Spleen (tissue), 11 donors: ENCODE measurements at regions not wholly inside any gene's neighbourhood (a gene's known extent, or its start where the extent isn't known, plus 50 kb on each side); places are given as distances from the start of the nearest gene placed in this dataset.
"Not testable (repeated sequence)": the region's sequence is repeated elsewhere in the genome, so short reads cannot be mapped to it uniquely, and the experiment has no call there.

ENCODE experiments used
- DNase-seq: peaks from one replicate; pipeline ENCODE4 v3.0.0-alpha.2; 2020
- H3K27ac ChIP-seq, 8 donors: fragments of 200-600 bp; sonication (generic) in 7 of 8; 1 replicate in 4 of 8; 2 replicates in 4 of 8; pipeline versions ENCODE4 v1.5.0 to v1.8.0; 2016 to 2021; ENCODE audit warnings: inconsistent platforms in 4 of 8, mild to moderate bottlenecking in 4 of 8, moderate library complexity in 1 of 8
- H3K27me3 ChIP-seq, 7 donors: fragments of 200-600 bp; sonication (generic) in 6 of 7; replicated peaks in 1 of 7; 1 replicate in 4 of 7; 2 replicates in 3 of 7; pipeline versions ENCODE4 v1.5.0 to v1.8.0; 2016 to 2021; ENCODE audit warnings: inconsistent platforms in 3 of 7, mild to moderate bottlenecking in 1 of 7
- H3K36me3 ChIP-seq, 6 donors: fragments of 200-600 bp; sonication (generic) in 5 of 6; 1 replicate in 4 of 6; 2 replicates in 2 of 6; pipeline versions ENCODE4 v1.5.0 to v1.8.0; 2016 to 2021; ENCODE audit warnings: inconsistent platforms in 2 of 6
- H3K4me1 ChIP-seq, 6 donors: fragments of 200-600 bp; sonication (generic) in 5 of 6; 1 replicate in 3 of 6; 2 replicates in 3 of 6; pipeline versions ENCODE4 v1.5.0 to v1.8.0; 2016 to 2021; ENCODE audit warnings: inconsistent platforms in 3 of 6
- H3K4me3 ChIP-seq, 8 donors: fragments of 200-600 bp; sonication (generic) in 7 of 8; 1 replicate in 4 of 8; 2 replicates in 4 of 8; pipeline versions ENCODE4 v1.5.0 to v1.8.0; 2016 to 2021; ENCODE audit warnings: inconsistent platforms in 4 of 8, mild to moderate bottlenecking in 4 of 8, moderate library complexity in 2 of 8
- H3K9me3 ChIP-seq, 8 donors: fragments of 200-600 bp; sonication (generic) in 7 of 8; 1 replicate in 4 of 8; 2 replicates in 4 of 8; pipeline versions ENCODE4 v1.5.0 to v1.8.0; 2016 to 2021; ENCODE audit warnings: inconsistent platforms in 4 of 8
- CTCF ChIP-seq, 11 experiments: fragments of 200-600 bp in 7 of 11; fragments of 450-650 bp in 4 of 11; sonication (generic) in 4 of 11; IDR thresholded peaks in 8 of 11; conservative IDR thresholded peaks in 3 of 11; 1 replicate in 7 of 11; 2 replicates in 4 of 11; pipeline versions ENCODE4 v1.4.0 to v1.8.0; 2016 to 2021; ENCODE audit warnings: antibody characterized with exemption in 11 of 11, inconsistent platforms in 4 of 11, mild to moderate bottlenecking in 1 of 11
- POLR2A ChIP-seq, 3 donors: fragments of 450-650 bp; IDR thresholded peaks; one replicate each; pipeline ENCODE4 v1.5.1; 2017; ENCODE audit warnings: antibody characterized with exemption in 3 of 3, mild to moderate bottlenecking in 1 of 3
- POLR2AphosphoS5 ChIP-seq, 3 donors: sonication (generic); formaldehyde crosslinking; IDR thresholded peaks; one replicate each; pipeline ENCODE4 v1.5.1; 2017; ENCODE audit warnings: antibody characterized with exemption in 3 of 3
- WGBS, 5 donors: extraction: QIAGEN DNeasy Blood & Tissue Kit in 3 of 5; methylation state at CpG; one replicate each; pipeline versions ENCODE4 v1.1.5 to v1.1.7; 2013 to 2018; 5-methylcytosine and 5-hydroxymethylcytosine counted together
- intact Hi-C: fragments of 100-400 bp; cut with DNase I; formaldehyde crosslinking; loops from one replicate; pipeline ENCODE4 v1.15.0; 2023; ENCODE audit warnings: low total_unique reads
- donor health status: healthy with polysubstance abuse.
- donor health status: DM: no; HTN: no; CAD: no; lungs with moderate emphysema.
- donor health status: DM: no; HTN: no; CAD: no.
- donor health status: Bipolar disorder and iron deficiency.
- donor health status: healthy.
- donor health status: DM: no; HTN: no; CAD: no.
- donor health status: DM: yes; HTN: yes; CAD: no.

DNA sequence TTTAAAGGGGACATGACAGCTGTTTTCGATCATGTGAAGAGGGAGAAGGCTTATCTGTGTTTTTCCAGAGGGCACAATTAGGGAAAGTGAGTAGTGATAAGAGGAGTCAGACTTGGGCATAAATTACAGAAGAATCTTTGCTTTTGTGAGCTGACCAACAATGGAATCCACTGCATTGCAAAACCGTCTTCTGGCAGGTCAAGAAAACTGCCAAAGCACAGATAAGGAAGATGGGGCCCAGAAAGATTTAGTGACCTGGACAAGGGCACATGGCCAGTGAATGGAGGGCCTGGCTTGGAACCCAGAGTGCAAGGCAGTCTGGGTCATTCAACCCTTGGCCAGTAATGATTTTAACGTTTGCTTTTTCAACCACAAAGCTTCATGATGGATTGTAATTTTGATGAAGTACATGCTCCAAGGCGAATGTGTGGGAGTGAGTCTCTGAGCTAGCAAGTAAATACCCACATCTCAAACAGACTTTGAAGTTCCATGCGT, 153.2 kb upstream of the MAST4 start:
- Histone ChIP-seq H3K27me3 (no peaks in the 10 kb centered on the region), H3K9me3 (peaks cover 0 to 7% (median 0%) of the 10 kb centered on the region in 8 donors), H3K27ac (no peak overlapping the region), H3K4me3 (no peak overlapping the region), H3K36me3 (no peaks in the 10 kb centered on the region), H3K4me1 (no peaks in the 10 kb centered on the region)
- 62 to 73% (median 66%) methylated on average over 5 of the region's 5 CpGs for WGBS, 5 donors
- DNase-seq, result no peak
- TF ChIP-seq POLR2A (IDR thresholded peaks at IDR 0.05), result no peak
- TF ChIP-seq POLR2AphosphoS5 (IDR thresholded peaks at IDR 0.05), result no peak
- no peak for TF ChIP-seq CTCF (IDR thresholded peaks at IDR 0.05 in 8 of 11, conservative IDR thresholded peaks at IDR 0.05 in 3 of 11)
- intact Hi-C loops, result no loop called here

DNA sequence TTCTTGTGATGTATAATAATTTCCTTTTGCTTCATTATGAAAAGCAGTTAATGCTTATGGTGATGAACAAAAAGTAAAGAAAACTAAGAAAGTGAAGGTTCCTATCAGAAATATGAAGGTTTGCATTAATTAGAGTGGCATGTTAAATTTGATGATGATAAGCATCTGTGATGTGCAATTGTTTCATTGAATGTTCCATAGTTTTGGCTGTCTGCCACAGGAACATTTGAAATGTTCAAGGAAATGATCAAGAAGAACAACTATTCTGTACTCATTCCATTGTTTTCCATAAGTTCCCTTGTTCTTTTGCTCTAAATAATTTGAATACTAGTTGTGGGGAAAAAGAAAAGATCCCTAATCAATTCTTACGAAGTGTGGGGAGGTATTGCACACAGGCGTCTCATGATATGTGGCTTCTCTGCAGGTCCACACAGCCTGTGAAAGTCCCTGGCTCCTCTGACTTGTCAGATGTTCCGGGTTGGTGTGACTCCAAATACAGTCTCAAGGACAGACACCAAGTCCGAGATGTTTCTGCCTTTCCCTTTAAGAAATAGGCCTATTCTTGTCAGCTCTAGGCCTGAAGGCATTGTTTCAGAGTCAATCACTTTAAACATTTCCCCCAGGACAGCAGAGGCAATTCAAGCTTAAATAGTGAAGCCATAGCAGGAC, 152.6 kb upstream of the MAST4 start:
- Histone ChIP-seq H3K27me3 (no peaks in the 10 kb centered on the region), H3K4me1 (no peaks in the 10 kb centered on the region), H3K9me3 (peaks cover 0 to 13% (median 0%) of the 10 kb centered on the region in 8 donors), H3K27ac (no peak overlapping the region), H3K36me3 (no peaks in the 10 kb centered on the region), H3K4me3 (no peak overlapping the region)
- DNase-seq, result no peak
- intact Hi-C loops, result no loop called here
- 57 to 78% (median 72%) methylated on average over 4 of the region's 4 CpGs for WGBS, 5 donors
- no peak for TF ChIP-seq CTCF (IDR thresholded peaks at IDR 0.05 in 8 of 11, conservative IDR thresholded peaks at IDR 0.05 in 3 of 11)
- TF ChIP-seq POLR2AphosphoS5 (IDR thresholded peaks at IDR 0.05), result no peak
- TF ChIP-seq POLR2A (IDR thresholded peaks at IDR 0.05), result no peak

- WGBS, 5 donors, result 94 to 100% (median 98%) methylated on average over 1 of the region's 1 CpG
- DNase-seq, H3K4me1 ChIP-seq, H3K36me3 ChIP-seq, H3K4me3 ChIP-seq, intact Hi-C loops, H3K27ac ChIP-seq, H3K27me3 ChIP-seq: not testable (repeated sequence)
- H3K9me3 ChIP-seq, result peaks cover 0 to 31% (median 0%) of the 10 kb centered on the region in 8 donors
Measured at GRCh38 chr5:66448070-66448469, 148.1 kb upstream of the MAST4 start.

- intact Hi-C loops, result no loop called here
- Histone ChIP-seq H3K27me3 (no peaks in the 10 kb centered on the region), H3K4me1 (no peaks in the 10 kb centered on the region), H3K27ac (no peak overlapping the region), H3K36me3 (no peaks in the 10 kb centered on the region), H3K4me3 (no peak overlapping the region), H3K9me3 (peaks cover 0 to 28% (median 5%) of the 10 kb centered on the region in 8 donors)
- 87 to 95% (median 92%) methylated on average over 6 of the region's 6 CpGs for WGBS, 5 donors
- TF ChIP-seq POLR2AphosphoS5 (IDR thresholded peaks at IDR 0.05) (no peak), POLR2A (IDR thresholded peaks at IDR 0.05) (no peak), CTCF (IDR thresholded peaks at IDR 0.05 in 8 of 11, conservative IDR thresholded peaks at IDR 0.05 in 3 of 11) (no peak)
- DNase-seq, result no peak
Measured at GRCh38 chr5:66450237-66450636, 146.0 kb upstream of the MAST4 start.
